Immature natural killer cell (primary cell): ENCODE measurements at regions not wholly inside any gene's neighbourhood (a gene's known extent, or its start where the extent isn't known, plus 50 kb on each side); places are given as distances from the start of the nearest gene placed in this dataset.

Experiments used
- DNase-seq, 3 donors: peaks; one replicate each; pipeline ENCODE4 v3.0.0; 2022; ENCODE audit warnings: mixed read lengths in 1 of 3
- H3K27ac Mint-ChIP-seq, 6 donors: one replicate each; pipeline ENCODE4 v1.8.0; 2020; ENCODE audit warnings: mixed read lengths in 6 of 6, mild to moderate bottlenecking in 5 of 6, inconsistent platforms in 4 of 6, moderate library complexity in 3 of 6
- H3K27me3 Mint-ChIP-seq, 3 donors: one replicate each; pipeline ENCODE4 v1.8.0; 2020 to 2021; ENCODE audit warnings: low read depth in 3 of 3, mild to moderate bottlenecking in 3 of 3, mixed read lengths in 3 of 3, moderate library complexity in 3 of 3, inconsistent platforms in 1 of 3
- H3K36me3 Mint-ChIP-seq, 3 donors: one replicate each; pipeline ENCODE4 v1.8.0; 2020; ENCODE audit warnings: mixed read lengths in 3 of 3, inconsistent platforms in 2 of 3, mild to moderate bottlenecking in 2 of 3
- H3K4me1 Mint-ChIP-seq, 2 donors: one replicate each; pipeline ENCODE4 v1.8.0; 2020; ENCODE audit warnings: inconsistent platforms in 2 of 2, mild to moderate bottlenecking in 2 of 2, mixed read lengths in 2 of 2, moderate library complexity in 1 of 2
- H3K4me3 Mint-ChIP-seq, 5 donors: one replicate each; pipeline ENCODE4 v1.8.0; 2020; ENCODE audit warnings: mild to moderate bottlenecking in 5 of 5, mixed read lengths in 5 of 5, inconsistent platforms in 3 of 5, moderate library complexity in 3 of 5
- H3K9me3 Mint-ChIP-seq, 6 donors: one replicate each; pipeline ENCODE4 v1.8.0; 2020; ENCODE audit warnings: mild to moderate bottlenecking in 6 of 6, mixed read lengths in 6 of 6, inconsistent platforms in 4 of 6, moderate library complexity in 3 of 6

- Mint-ChIP-seq H3K4me1 (peaks cover 64 to 73% of the 10 kb centered on the region in 2 donors), H3K9me3 (no peaks in the 10 kb centered on the region), H3K27ac (peak overlapping the region; percentile 77 to 90 (median 86)), H3K4me3 (peak overlapping the region; percentile 52 to 75 (median 72)), H3K27me3 (peaks cover 0 to 7% (median 0%) of the 10 kb centered on the region in 3 donors), H3K36me3 (no peaks in the 10 kb centered on the region)
- DNase-seq = no peak
These were observed 188.3 kb upstream of the C14orf180 start for GRCh38 chr14:104390941-104391901.

GRCh38 chr14:104392001-104392395 is 187.6 kb upstream of the C14orf180 start:
- Mint-ChIP-seq H3K36me3 (peaks cover 0 to under 1% (median 0%) of the 10 kb centered on the region in 3 donors), H3K27me3 (peaks cover 0 to 7% (median 2%) of the 10 kb centered on the region in 3 donors), H3K4me3 (peak overlapping the region; percentile 52 to 75 (median 72)), H3K9me3 (peaks cover 0 to 1% (median under 1%) of the 10 kb centered on the region in 6 donors), H3K27ac (peak overlapping the region; percentile 77 to 90 (median 86)), H3K4me1 (peaks cover 71 to 80% of the 10 kb centered on the region in 2 donors)
- DNase-seq = no peak

GRCh38 chr14:104392396-104393198 is 187.0 kb upstream of the C14orf180 start:
- peaks cover 0 to 6% (median 2%) of the 10 kb centered on the region in 6 donors for H3K9me3 Mint-ChIP-seq
- peaks cover 0 to 7% (median 2%) of the 10 kb centered on the region in 3 donors for H3K36me3 Mint-ChIP-seq
- peaks cover 75 to 81% of the 10 kb centered on the region in 2 donors for H3K4me1 Mint-ChIP-seq
- H3K27me3 Mint-ChIP-seq = peaks cover 0 to 7% (median 2%) of the 10 kb centered on the region in 3 donors
- peak overlapping the region in 5 of 6 donors; percentile 34 to 90 (median 87) for H3K27ac Mint-ChIP-seq
- peak overlapping the region in 3 of 5 donors; percentile 35 to 72 (median 64) for H3K4me3 Mint-ChIP-seq
- no peak for DNase-seq

- Mint-ChIP-seq H3K9me3 (peaks cover 2 to 11% (median 6%) of the 10 kb centered on the region in 6 donors), H3K4me1 (peaks cover 76 to 83% of the 10 kb centered on the region in 2 donors), H3K36me3 (peaks cover 3 to 12% (median 7%) of the 10 kb centered on the region in 3 donors), H3K27ac (peak overlapping the region; percentile 84 to 96 (median 94)), H3K4me3 (peak overlapping the region; percentile 75 to 93 (median 86)), H3K27me3 (peaks cover 0 to 7% (median 2%) of the 10 kb centered on the region in 3 donors)
- DNase-seq = no peak
These were observed 186.2 kb upstream of the C14orf180 start for GRCh38 chr14:104393199-104393897.

- Mint-ChIP-seq H3K36me3 (peaks cover 3 to 12% (median 7%) of the 10 kb centered on the region in 3 donors), H3K4me3 (peak overlapping the region; percentile 75 to 93 (median 86)), H3K27me3 (peaks cover 0 to 8% (median 2%) of the 10 kb centered on the region in 3 donors), H3K4me1 (peaks cover 79 to 82% of the 10 kb centered on the region in 2 donors), H3K9me3 (peaks cover 2 to 11% (median 6%) of the 10 kb centered on the region in 6 donors), H3K27ac (peak overlapping the region; percentile 84 to 96 (median 94))
- peak; percentile 71 to 74 (median 73) for DNase-seq
These were observed 185.6 kb upstream of the C14orf180 start for GRCh38 chr14:104393898-104394381.

GRCh38 chr14:104394409-104394851 is 185.1 kb upstream of the C14orf180 start:
- peaks cover 2 to 8% (median 3%) of the 10 kb centered on the region in 3 donors for H3K27me3 Mint-ChIP-seq
- peaks cover 2 to 11% (median 6%) of the 10 kb centered on the region in 6 donors for H3K9me3 Mint-ChIP-seq
- H3K27ac Mint-ChIP-seq = peak overlapping the region; percentile 84 to 96 (median 94)
- H3K4me1 Mint-ChIP-seq = peaks cover 79 to 82% of the 10 kb centered on the region in 2 donors
- peak overlapping the region; percentile 75 to 93 (median 86) for H3K4me3 Mint-ChIP-seq
- H3K36me3 Mint-ChIP-seq = peaks cover 3 to 12% (median 7%) of the 10 kb centered on the region in 3 donors
- DNase-seq = no peak

- peaks cover 2 to 11% (median 6%) of the 10 kb centered on the region in 6 donors for H3K9me3 Mint-ChIP-seq
- DNase-seq = no peak
- H3K36me3 Mint-ChIP-seq = peaks cover 3 to 12% (median 7%) of the 10 kb centered on the region in 3 donors
- H3K4me1 Mint-ChIP-seq = peaks cover 77 to 82% of the 10 kb centered on the region in 2 donors
- H3K4me3 Mint-ChIP-seq = peak overlapping the region; percentile 75 to 93 (median 86)
- H3K27ac Mint-ChIP-seq = peak overlapping the region; percentile 79 to 94 (median 86)
- peaks cover 2 to 7% (median 5%) of the 10 kb centered on the region in 3 donors for H3K27me3 Mint-ChIP-seq
These were observed 184.3 kb upstream of the C14orf180 start for GRCh38 chr14:104395276-104395675.

GRCh38 chr14:104395941-104396681 is 183.5 kb upstream of the C14orf180 start:
- Mint-ChIP-seq H3K9me3 (peaks cover 2 to 11% (median 6%) of the 10 kb centered on the region in 6 donors), H3K36me3 (peaks cover 3 to 12% (median 7%) of the 10 kb centered on the region in 3 donors), H3K27me3 (peaks cover 2 to 7% (median 5%) of the 10 kb centered on the region in 3 donors), H3K4me1 (peaks cover 71 to 76% of the 10 kb centered on the region in 2 donors), H3K4me3 (peak overlapping the region; percentile 9 to 93 (median 86)), H3K27ac (peak overlapping the region; percentile 57 to 94 (median 86))
- no peak for DNase-seq

- Mint-ChIP-seq H3K4me1 (peaks cover 64 to 68% of the 10 kb centered on the region in 2 donors), H3K4me3 (peak overlapping the region; percentile 9 to 63 (median 46)), H3K36me3 (peaks cover 3 to 12% (median 7%) of the 10 kb centered on the region in 3 donors), H3K27me3 (peaks cover 2 to 7% (median 5%) of the 10 kb centered on the region in 3 donors), H3K27ac (peak overlapping the region in 5 of 6 donors; percentile 9 to 85 (median 57)), H3K9me3 (peaks cover 2 to 11% (median 6%) of the 10 kb centered on the region in 6 donors)
- DNase-seq = no peak
These were observed 182.7 kb upstream of the C14orf180 start for GRCh38 chr14:104396682-104397470.

GRCh38 chr14:104397956-104398355 is 181.6 kb upstream of the C14orf180 start:
- H3K9me3 Mint-ChIP-seq = peaks cover 2 to 11% (median 6%) of the 10 kb centered on the region in 6 donors
- no peak for DNase-seq
- H3K27ac Mint-ChIP-seq = peak overlapping the region in 4 of 6 donors; percentile 8 to 83 (median 71)
- peaks cover 3 to 12% (median 7%) of the 10 kb centered on the region in 3 donors for H3K36me3 Mint-ChIP-seq
- H3K4me3 Mint-ChIP-seq = no peak overlapping the region
- peaks cover 57 to 58% of the 10 kb centered on the region in 2 donors for H3K4me1 Mint-ChIP-seq
- peaks cover 2 to 8% (median 5%) of the 10 kb centered on the region in 3 donors for H3K27me3 Mint-ChIP-seq

GRCh38 chr14:104398656-104399055 is 180.9 kb upstream of the C14orf180 start:
- peak overlapping the region in 3 of 6 donors; percentile 22 to 68 (median 49) for H3K27ac Mint-ChIP-seq
- peaks cover 53 to 54% of the 10 kb centered on the region in 2 donors for H3K4me1 Mint-ChIP-seq
- H3K4me3 Mint-ChIP-seq = no peak overlapping the region

More at GRCh38 chr14:104398656-104399055, 180.9 kb upstream of the C14orf180 start:
- Mint-ChIP-seq H3K27me3 (peaks cover 2 to 8% (median 5%) of the 10 kb centered on the region in 3 donors), H3K9me3 (peaks cover 2 to 11% (median 6%) of the 10 kb centered on the region in 6 donors), H3K36me3 (peaks cover 3 to 12% (median 7%) of the 10 kb centered on the region in 3 donors)
- no peak for DNase-seq
